H1 (cell line): ENCODE measurements at regions not wholly inside any gene's neighbourhood (a gene's known extent, or its start where the extent isn't known, plus 50 kb on each side); places are given as distances from the start of the nearest gene placed in this dataset.

Experiments
- CHD2 ChIP-seq: IDR thresholded peaks from 2 replicates; pipeline ENCODE4 v1.6.1; 2012; ENCODE audit warnings: low read length, improper control_type of control experiment
- CHD7 ChIP-seq: fragments of 300-600 bp; sonication (generic); IDR thresholded peaks from 2 replicates; pipeline ENCODE4 v1.7.1; 2012; ENCODE audit warnings: low read length, moderate library complexity, mild to moderate bottlenecking, inconsistent platforms; ENCODE audit not compliant: insufficient replicate concordance
- CTBP2 ChIP-seq: IDR thresholded peaks from 2 replicates; pipeline ENCODE4 v1.7.0; 2011; ENCODE audit warnings: borderline replicate concordance, mild to moderate bottlenecking, moderate library complexity, mixed read lengths, low read length; ENCODE audit not compliant: insufficient read depth, insufficient read length
- JUN ChIP-seq: IDR thresholded peaks from 2 replicates; pipeline ENCODE4 v1.6.1; 2011; ENCODE audit warnings: low read depth, mild to moderate bottlenecking, improper control_type of control experiment, low read length
- KDM1A ChIP-seq: fragments of 200-600, 300-600 bp; sonication (generic); IDR thresholded peaks from 2 replicates; pipeline ENCODE4 v1.7.1; 2016; ENCODE audit warnings: mild to moderate bottlenecking, low read length, borderline replicate concordance
- NANOG ChIP-seq: IDR thresholded peaks from 2 replicates; pipeline ENCODE4 v1.6.1; 2011; ENCODE audit warnings: low read length, low read depth, mild to moderate bottlenecking, inconsistent platforms; ENCODE audit not compliant: insufficient read depth, poor library complexity, severe bottlenecking
- POU5F1 ChIP-seq: IDR thresholded peaks from 2 replicates; pipeline ENCODE4 v1.6.1; 2011; ENCODE audit warnings: low read depth, mild to moderate bottlenecking, low read length, moderate library complexity
- RFX5 ChIP-seq: IDR thresholded peaks from 2 replicates; pipeline ENCODE4 v1.6.1; 2011; ENCODE audit warnings: low read depth, low read length, improper control_type of control experiment, borderline replicate concordance
- RXRA ChIP-seq: IDR thresholded peaks from 2 replicates; pipeline ENCODE4 v1.6.1; 2011; ENCODE audit warnings: low read depth, mild to moderate bottlenecking, low read length, moderate library complexity; ENCODE audit not compliant: insufficient read depth
- TBP ChIP-seq: IDR thresholded peaks from 2 replicates; pipeline ENCODE4 v1.6.1; 2011; ENCODE audit warnings: low read depth, low read length, improper control_type of control experiment

- TF ChIP-seq CHD7 (no peak), RFX5 (no peak), KDM1A (no peak), CHD2 (no peak), RXRA (no peak), CTBP2 (no peak), NANOG (no peak), POU5F1 (no peak), JUN (no peak), TBP (no peak)
Measured at GRCh38 chr13:73162912-73163911, 104.4 kb downstream of the KLF5 start (continued).
